K562 (cell line): ENCODE measurements at regions not wholly inside any gene's neighbourhood (a gene's known extent, or its start where the extent isn't known, plus 50 kb on each side); places are given as distances from the start of the nearest gene placed in this dataset.

ENCODE experiments used
- ATAC-seq: fragments of 200-7000 bp; cut with Tn5 transposase; 3 replicates; pipeline ENCODE4 v1.9.1; 2020; ENCODE audit warnings: moderate library complexity
- BruUV-seq: library from RNA; stranded (reverse); fragments of 400-500 nt; replicated peaks from 2 replicates; lab custom pipeline; 2021; lab: Mats Ljungman, UMichigan
- CTCF ChIA-PET: fragments of 300-600 bp; formaldehyde crosslinking; extraction: SDS; loops from one replicate; lab custom pipeline; 2021; ENCODE audit warnings: low intra/inter-chr PET ratio; lab: Yijun Ruan, JAX
- POLR2A ChIA-PET: fragments of 300-600, 350-650 bp; sonication (Branson Sonifier 250); formaldehyde crosslinking; extraction: SDS; loops from one replicate; lab custom pipeline; 2021; ENCODE audit warnings: antibody characterized with exemption, inconsistent platforms; lab: Yijun Ruan, JAX
- DNase-seq, 4 experiments: peaks; one replicate each; pipeline versions ENCODE4 v3.0.0 to v3.0.0-alpha.2; 2011 to 2018; ENCODE audit warnings: low spot score in 3 of 4, mixed read lengths in 3 of 4; ENCODE audit errors: extremely low read depth in 1 of 4
- FAIRE-seq: peaks from 2 replicates; lab custom pipeline; 2011; peaks lifted over from hg19 to GRCh38; lab: Jason Lieb, UNC
- H2AFZ ChIP-seq: 2 replicates; pipeline ENCODE4 v1.6.0; 2011; ENCODE audit warnings: low read depth, low read length, control low read depth, inconsistent platforms
- H3K27ac ChIP-seq: fragments of 200-600 bp; 3 replicates; pipeline ENCODE4 v1.8.0; 2011; ENCODE audit warnings: low read depth, mild to moderate bottlenecking, control low read depth, inconsistent platforms, low read length, moderate library complexity, mixed read lengths; ENCODE audit errors: extremely low read depth
- H3K27me3 ChIP-seq, 2 experiments: fragments of 300-600 bp in 1 of 2; 2 replicates in 1 of 2; 3 replicates in 1 of 2; pipeline versions ENCODE4 v1.6.0 to v1.8.0; 2011; ENCODE audit warnings: inconsistent platforms in 2 of 2, low read length in 2 of 2, mild to moderate bottlenecking in 1 of 2, mixed read lengths in 1 of 2, moderate library complexity in 1 of 2; ENCODE audit not compliant: control insufficient read depth in 2 of 2, insufficient read depth in 2 of 2
- H3K36me3 ChIP-seq: fragments of 300-600 bp; 3 replicates; pipeline ENCODE4 v1.8.0; 2011; ENCODE audit warnings: mild to moderate bottlenecking, low read length, inconsistent platforms; ENCODE audit not compliant: control insufficient read depth, insufficient read depth
- H3K4me1 ChIP-seq, 2 experiments: fragments of 200-600 bp in 1 of 2; replicated peaks in 1 of 2; 2 replicates in 1 of 2; 3 replicates in 1 of 2; pipeline versions ENCODE4 v1.5.1 to v1.8.0; 2011; ENCODE audit warnings: inconsistent platforms in 2 of 2, low read length in 2 of 2, mild to moderate bottlenecking in 1 of 2, mixed read lengths in 1 of 2, moderate library complexity in 1 of 2; ENCODE audit not compliant: control insufficient read depth in 2 of 2, insufficient read depth in 2 of 2
- H3K4me2 ChIP-seq: 2 replicates; pipeline ENCODE4 v1.6.1; 2011; ENCODE audit warnings: low read length, control low read depth, inconsistent platforms, mixed read lengths; ENCODE audit not compliant: insufficient read depth
- H3K4me3 ChIP-seq: fragments of 200-600 bp; sonication (generic), shearing (Covaris generic); 2 replicates; pipeline ENCODE4 v1.5.1; 2016; ENCODE audit warnings: control low read depth, inconsistent platforms
- H3K79me2 ChIP-seq: fragments of 200-600 bp; 3 replicates; pipeline ENCODE4 v1.8.0; 2011; ENCODE audit warnings: low read length, inconsistent platforms; ENCODE audit not compliant: control insufficient read depth, insufficient read depth
- H3K9ac ChIP-seq, 2 experiments: 2 replicates each; pipeline versions ENCODE4 v1.6.0 to v1.6.1; 2011; ENCODE audit warnings: low read depth in 2 of 2, low read length in 2 of 2, control low read depth in 1 of 2, inconsistent platforms in 1 of 2, mild to moderate bottlenecking in 1 of 2, mixed read lengths in 1 of 2; ENCODE audit not compliant: insufficient read depth in 1 of 2
- H3K9me1 ChIP-seq: one replicate; pipeline ENCODE4 v1.6.0; 2011; ENCODE audit warnings: inconsistent platforms, mild to moderate bottlenecking, low read length, moderate library complexity; ENCODE audit not compliant: control insufficient read depth, insufficient read depth
- H3K9me3 ChIP-seq: replicated peaks from 2 replicates; pipeline ENCODE4 v1.5.1; 2011; ENCODE audit warnings: low read depth, low read length, inconsistent platforms; ENCODE audit not compliant: control insufficient read depth, insufficient read depth
- H4K20me1 ChIP-seq: replicated peaks from 2 replicates; pipeline ENCODE4 v1.6.1; 2011; ENCODE audit warnings: low read length, inconsistent platforms, mixed read lengths; ENCODE audit not compliant: control insufficient read depth, insufficient read depth
- CHAMP1 ChIP-seq: fragments of 450-650 bp; IDR thresholded peaks from 2 replicates; pipeline ENCODE4 v1.6.1; 2016; ENCODE audit warnings: mild to moderate bottlenecking
- DIDO1 ChIP-seq: fragments of 450-650 bp; IDR thresholded peaks from 2 replicates; pipeline ENCODE4 v1.6.1; 2016; ENCODE audit warnings: low read depth, missing biosample characterization, missing genetic modification characterization
- EHMT2 ChIP-seq: fragments of 450-650 bp; IDR thresholded peaks from 2 replicates; pipeline ENCODE4 v1.6.1; 2018; ENCODE audit warnings: antibody characterized with exemption
- ESRRA ChIP-seq: fragments of 450-650 bp; IDR thresholded peaks from 2 replicates; pipeline ENCODE4 v1.6.1; 2014; ENCODE audit warnings: low read depth, mild to moderate bottlenecking, moderate library complexity, borderline replicate concordance
- FOXP4 ChIP-seq: sonication (generic); formaldehyde crosslinking; IDR thresholded peaks from 2 replicates; pipeline ENCODE4 v1.8.0; 2022; ENCODE audit warnings: mild to moderate bottlenecking, missing genetic modification reagents, borderline replicate concordance
- GABPB2 ChIP-seq: fragments of 250-450 bp; sonication (Bioruptor Pico); conservative IDR thresholded peaks from 2 replicates; pipeline ENCODE4 v1.5.1; 2021; ENCODE audit warnings: mild to moderate bottlenecking
- KAT7 ChIP-seq: sonication (generic); formaldehyde crosslinking; IDR thresholded peaks from 2 replicates; pipeline ENCODE4 v1.8.0; 2022; ENCODE audit warnings: missing genetic modification reagents, mild to moderate bottlenecking, borderline replicate concordance
- NFIC ChIP-seq: fragments of 450-650 bp; IDR thresholded peaks from 2 replicates; pipeline ENCODE4 v1.6.1; 2017; ENCODE audit warnings: mild to moderate bottlenecking, inconsistent platforms
- POLR2H ChIP-seq: IDR thresholded peaks from 2 replicates; pipeline ENCODE4 v1.6.1; 2016; ENCODE audit warnings: missing genetic modification characterization, low read depth, mild to moderate bottlenecking, control low read depth, missing compliant biosample characterization, moderate library complexity
- PYGO2 ChIP-seq: fragments of 450-650 bp; IDR thresholded peaks from 2 replicates; pipeline ENCODE4 v1.6.1; 2016; ENCODE audit warnings: mild to moderate bottlenecking, missing genetic modification characterization, moderate library complexity, missing compliant biosample characterization
- RAD21 ChIP-seq, 2 experiments: fragments of 250-450 bp in 1 of 2; fragments of 450-650 bp in 1 of 2; sonication (Bioruptor Pico) in 1 of 2; formaldehyde crosslinking in 1 of 2; IDR thresholded peaks in 1 of 2; conservative IDR thresholded peaks in 1 of 2; 2 replicates each; pipeline versions ENCODE4 v1.4.0 to v1.8.0; 2020 to 2022; ENCODE audit warnings: mild to moderate bottlenecking in 2 of 2, moderate library complexity in 1 of 2
- RBM34 ChIP-seq: fragments of 200-400 bp; formaldehyde crosslinking; IDR thresholded peaks from 2 replicates; pipeline ENCODE4 v1.6.1; 2018; ENCODE audit warnings: low read length, borderline replicate concordance; ENCODE audit not compliant: insufficient read depth
- SRF ChIP-seq, 2 experiments: fragments of 250-450, 450-650 bp in 1 of 2; sonication (Bioruptor Pico) in 1 of 2; sonication (generic) in 1 of 2; formaldehyde crosslinking; IDR thresholded peaks; 2 replicates each; pipeline versions ENCODE4 v1.5.0 to v1.5.1; 2020 to 2022; ENCODE audit warnings: mild to moderate bottlenecking in 1 of 2, missing genetic modification reagents in 1 of 2
- TARDBP ChIP-seq: fragments of 450-650 bp; IDR thresholded peaks from 2 replicates; pipeline ENCODE4 v1.6.1; 2016
- WGBS: fragments of 100-300 bp; shearing (Covaris generic); methylation state at CpG from one replicate; pipeline ENCODE4 v1.1.6; 2016; ENCODE audit warnings: low coverage, mixed read lengths; ENCODE audit not compliant: insufficient coverage; ENCODE audit errors: missing lambda C conversion rate; 5-methylcytosine and 5-hydroxymethylcytosine counted together
- in situ Hi-C: fragments of 300-500 bp; cut with MboI; formaldehyde crosslinking; loops from 4 replicates; pipeline ENCODE4 v1.15.0; 2018; ENCODE audit warnings: inconsistent platforms, mixed read lengths
- intact Hi-C: fragments of 100-400 bp; cut with micrococcal nuclease; formaldehyde crosslinking; loops from 2 replicates; pipeline ENCODE4 v1.14.2; 2022

- Histone ChIP-seq H3K9ac (no peak overlapping the region), H3K27ac (no peak overlapping the region), H3K4me3 (no peak overlapping the region), H3K9me1 (no peaks in the 10 kb centered on the region), H2AFZ (no peak overlapping the region), H4K20me1 (no peaks in the 10 kb centered on the region), H3K4me2 (no peak overlapping the region), H3K4me1 (no peaks in the 10 kb centered on the region), H3K36me3 (no peaks in the 10 kb centered on the region), H3K27me3 (peaks cover 0 to 31% of the 10 kb centered on the region in 2 experiments; a peak in 3 of 5 replicates), H3K9me3 (no peaks in the 10 kb centered on the region), H3K79me2 (no peaks in the 10 kb centered on the region)
- POLR2A ChIA-PET: no interaction called here
- no peak for ATAC-seq
- intact Hi-C loops: no loop called here
- CTCF ChIA-PET: no interaction called here
- no TSS peak for BruUV-seq
- FAIRE-seq: no peak
- WGBS: 0% methylated on average over 11 of the region's 11 CpGs
- TF ChIP-seq RAD21 (CRISPR knock-in tag; conservative IDR thresholded peaks at IDR 0.05 in 1 of 2, IDR thresholded peaks at IDR 0.05 in 1 of 2) (no peak), KAT7 (no peak), PYGO2 (tag) (no peak), SRF (CRISPR knock-in tag; IDR thresholded peaks at IDR 0.05) (no peak), POLR2H (tag) (no peak), TARDBP (no peak), EHMT2 (no peak), FOXP4 (CRISPR knock-in tag) (no peak), GABPB2 (CRISPR knock-in tag) (no peak), NFIC (no peak), RBM34 (no peak), ESRRA (no peak), CHAMP1 (no peak), DIDO1 (tag) (no peak)
- DNase-seq: no peak
- in situ Hi-C loops: no loop called here
Measured at GRCh38 chr22:49296561-49296960, 531.1 kb downstream of the BRD1 start.
